HL-60 (cell line): ENCODE measurements at regions not wholly inside any gene's neighbourhood (a gene's known extent, or its start where the extent isn't known, plus 50 kb on each side); places are given as distances from the start of the nearest gene placed in this dataset.
"Not testable (repeated sequence)": the region's sequence is repeated elsewhere in the genome, so short reads cannot be mapped to it uniquely, and the experiment has no call there.

ENCODE experiments used
- DNase-seq, 2 experiments: peaks; one replicate each; pipeline ENCODE4 v3.0.0-alpha.2; 2010 to 2020; ENCODE audit warnings: low read depth in 1 of 2, low spot score in 1 of 2
- H3K27ac ChIP-seq: fragments of 250-450 bp; sonication (Bioruptor Pico); replicated peaks from 2 replicates; pipeline ENCODE4 v1.5.1; 2020; ENCODE audit warnings: mild to moderate bottlenecking, moderate library complexity
- H3K27me3 ChIP-seq: fragments of 250-450 bp; sonication (Bioruptor Pico); 2 replicates; pipeline ENCODE4 v1.5.1; 2021; ENCODE audit warnings: mild to moderate bottlenecking, moderate library complexity; ENCODE audit not compliant: insufficient read depth, poor library complexity, severe bottlenecking
- H3K4me3 ChIP-seq: replicated peaks from 2 replicates; pipeline ENCODE4 v1.5.1; 2011; ENCODE audit warnings: mild to moderate bottlenecking, control low read depth, low read length; ENCODE audit not compliant: insufficient read depth
- CTCF ChIP-seq: IDR thresholded peaks from one replicate; pipeline ENCODE4 v1.5.1; 2011; ENCODE audit warnings: low read length, control low read depth, inconsistent platforms; ENCODE audit not compliant: insufficient read depth
- GABPA ChIP-seq: IDR thresholded peaks from 2 replicates; pipeline ENCODE4 v1.6.1; 2012; ENCODE audit warnings: low read depth
- POLR2AphosphoS5 ChIP-seq: IDR thresholded peaks from 2 replicates; pipeline ENCODE4 v1.6.1; 2012; ENCODE audit warnings: low read depth
- REST ChIP-seq: IDR thresholded peaks from 2 replicates; pipeline ENCODE4 v1.6.1; 2012; ENCODE audit warnings: low read depth; ENCODE audit not compliant: insufficient replicate concordance
- SPI1 ChIP-seq: IDR thresholded peaks from 2 replicates; pipeline ENCODE4 v1.6.1; 2012; ENCODE audit warnings: low read depth, mild to moderate bottlenecking, borderline replicate concordance

DNA sequence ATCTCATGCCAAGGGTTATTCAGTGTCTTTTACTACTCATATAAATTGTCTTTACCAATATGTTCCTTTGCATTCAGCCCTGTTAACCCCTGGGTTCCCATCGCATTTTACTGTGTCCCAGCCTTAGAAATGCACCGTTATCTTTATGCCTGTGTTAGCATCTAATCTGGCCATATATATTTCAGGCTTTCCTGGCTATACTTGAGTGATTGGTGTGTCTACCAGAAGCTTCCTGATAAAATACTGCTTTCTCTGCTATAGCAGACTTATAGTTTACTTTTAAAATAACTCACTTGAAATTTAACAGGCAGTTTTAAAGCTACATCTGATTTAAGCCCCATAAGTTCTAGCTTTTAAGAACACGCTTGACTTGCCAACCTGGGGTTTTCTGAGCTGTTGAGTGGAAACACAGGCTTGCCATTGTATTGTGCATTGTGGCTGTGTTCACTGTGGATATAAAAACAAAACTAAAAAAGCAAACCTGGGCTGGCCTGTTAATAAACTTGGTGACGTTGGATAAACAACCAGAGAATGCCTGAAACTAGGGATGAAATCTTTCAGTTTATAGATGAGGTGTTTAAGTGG is 185.3 kb upstream of the TAPT1 start:
- Histone ChIP-seq H3K4me3 (no peak overlapping the region), H3K27me3 (no peaks in the 10 kb centered on the region), H3K27ac (no peak overlapping the region)
- TF ChIP-seq SPI1 (no peak), CTCF (no peak)
- no peak for DNase-seq

DNA sequence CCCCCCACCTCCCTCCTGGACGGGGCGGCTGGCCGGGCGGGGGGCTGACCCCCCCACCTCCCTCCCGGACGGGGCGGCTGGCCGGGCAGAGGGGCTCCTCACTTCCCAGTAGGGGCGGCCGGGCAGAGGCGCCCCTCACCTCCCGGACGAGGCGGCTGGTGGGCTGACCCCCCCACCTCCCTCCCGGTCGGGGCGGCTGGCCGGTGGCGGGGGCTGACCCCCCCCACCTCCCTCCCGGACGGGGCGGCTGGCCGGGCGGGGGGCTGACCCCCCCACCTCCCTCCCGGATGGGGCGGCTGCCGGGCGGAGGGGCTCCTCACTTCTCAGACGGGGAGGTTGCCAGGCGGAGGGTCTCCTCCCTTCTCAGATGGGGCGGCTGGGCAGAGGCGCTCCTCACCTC is 166.9 kb upstream of the TAPT1 start:
- not testable (repeated sequence) for DNase-seq, H3K27me3 ChIP-seq, H3K4me3 ChIP-seq, H3K27ac ChIP-seq

- H3K27ac ChIP-seq = no peak overlapping the region
- TF ChIP-seq CTCF (no peak), SPI1 (no peak), GABPA (no peak)
- DNase-seq = no peak
- H3K4me3 ChIP-seq = no peak overlapping the region
- no peaks in the 10 kb centered on the region for H3K27me3 ChIP-seq
Measured at GRCh38 chr4:16391196-16391595, 164.9 kb upstream of the TAPT1 start.

DNA sequence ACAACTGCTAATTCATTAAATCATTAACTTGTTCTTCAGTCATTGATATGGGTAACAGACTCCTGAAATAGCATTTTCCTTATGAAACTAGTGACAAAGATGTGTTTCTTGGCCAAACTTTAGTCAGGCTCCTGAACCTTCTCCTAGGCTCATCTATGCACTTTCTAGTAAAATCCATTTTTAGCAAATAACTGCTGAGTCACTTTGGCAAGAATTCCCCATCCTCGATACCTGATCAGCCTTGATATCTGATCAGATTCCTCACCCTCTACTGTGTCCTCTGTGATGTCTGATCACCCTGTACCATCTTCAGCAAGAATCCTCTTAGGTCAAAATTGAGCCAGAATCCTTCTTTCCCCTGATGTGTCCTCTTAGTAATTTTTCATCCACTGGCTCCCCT is 161.2 kb upstream of the TAPT1 start:
- Histone ChIP-seq H3K4me3 (no peak overlapping the region), H3K27me3 (no peaks in the 10 kb centered on the region), H3K27ac (no peak overlapping the region)
- TF ChIP-seq SPI1 (no peak), GABPA (no peak), CTCF (no peak), POLR2AphosphoS5 (no peak), REST (no peak)
- DNase-seq = no peak

GRCh38 chr4:16386711-16387320 is 160.5 kb upstream of the TAPT1 start:
- TF ChIP-seq SPI1 (no peak), REST (no peak), CTCF (no peak), POLR2AphosphoS5 (no peak), GABPA (no peak)
- no peaks in the 10 kb centered on the region for H3K27me3 ChIP-seq

More at GRCh38 chr4:16386711-16387320, 160.5 kb upstream of the TAPT1 start:
- H3K4me3 ChIP-seq = no peak overlapping the region
- no peak for DNase-seq
- no peak overlapping the region for H3K27ac ChIP-seq
